Right ventricle myocardium superior (tissue), 1 donor: ENCODE measurements at regions not wholly inside any gene's neighbourhood (a gene's known extent, or its start where the extent isn't known, plus 50 kb on each side); places are given as distances from the start of the nearest gene placed in this dataset.
"Not testable (repeated sequence)": the region's sequence is repeated elsewhere in the genome, so short reads cannot be mapped to it uniquely, and the experiment has no call there.

Experiments
- ATAC-seq: fragments of 200-7000 bp; cut with Tn5 transposase; one replicate; pipeline ENCODE4 v1.9.1; 2020; ENCODE audit warnings: mild to moderate bottlenecking; ENCODE audit not compliant: poor library complexity
- DNase-seq: peaks from one replicate; pipeline ENCODE4 v3.0.0-alpha.2; 2020
- intact Hi-C: fragments of 100-400 bp; cut with DNase I; formaldehyde crosslinking; loops from one replicate; pipeline ENCODE4 v1.11.2; 2022
- donor health status: DM: no; HTN: yes; CAD: no; lungs with severe emphysema.

DNA sequence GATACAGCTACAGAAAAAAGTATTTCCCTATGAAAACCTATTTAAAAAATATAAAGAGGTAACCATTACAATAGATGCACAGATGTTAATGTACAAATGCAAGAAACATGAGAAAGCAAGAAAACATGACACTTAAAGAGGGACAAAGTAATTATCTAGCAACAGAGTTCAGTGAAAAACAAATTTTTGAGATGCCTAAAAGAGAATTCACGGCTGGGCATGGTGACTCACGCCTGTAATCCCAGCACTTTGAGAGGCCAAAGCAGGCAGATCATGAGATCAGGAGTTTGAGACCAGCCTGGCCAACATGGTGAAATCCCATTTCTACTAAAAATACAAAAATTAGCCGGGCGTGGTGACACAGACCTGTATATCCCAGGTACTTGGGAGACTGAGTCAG, 175.0 kb upstream of the ZSWIM2 start:
- ATAC-seq, DNase-seq, intact Hi-C loops: not testable (repeated sequence)

- DNase-seq (no peak), ATAC-seq (no peak)
- intact Hi-C loops, result no loop called here
Measured at GRCh38 chr2:187017438-187017837, 168.5 kb upstream of the ZSWIM2 start.

DNA sequence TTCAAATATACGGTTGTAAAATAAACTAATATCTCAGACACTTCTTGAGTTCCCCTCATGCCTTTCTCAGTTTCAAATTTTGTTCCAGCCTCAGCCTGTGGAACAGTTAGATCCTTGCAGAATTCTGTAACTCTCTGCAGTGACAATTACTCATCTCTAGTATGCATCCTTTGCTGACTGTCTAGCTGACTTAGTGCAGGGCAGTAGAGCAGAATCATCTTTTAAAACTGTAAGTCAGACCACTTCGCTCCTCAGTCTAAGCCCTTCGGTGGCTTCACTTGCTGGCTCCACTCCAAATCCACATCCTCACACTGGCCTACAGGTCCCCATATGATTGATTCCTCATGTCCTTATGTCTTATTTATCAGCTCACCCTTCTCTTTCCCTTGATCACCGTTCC, 164.1 kb upstream of the ZSWIM2 start:
- DNase-seq (no peak), ATAC-seq (no peak)

GRCh38 chr2:187011206-187011832, 162.3 kb upstream of the ZSWIM2 start:
- ATAC-seq (no peak), DNase-seq (no peak)
- intact Hi-C loops, result no loop called here

More for the DNA sequence above, 164.1 kb upstream of the ZSWIM2 start:
- intact Hi-C loops, result no loop called here

DNA sequence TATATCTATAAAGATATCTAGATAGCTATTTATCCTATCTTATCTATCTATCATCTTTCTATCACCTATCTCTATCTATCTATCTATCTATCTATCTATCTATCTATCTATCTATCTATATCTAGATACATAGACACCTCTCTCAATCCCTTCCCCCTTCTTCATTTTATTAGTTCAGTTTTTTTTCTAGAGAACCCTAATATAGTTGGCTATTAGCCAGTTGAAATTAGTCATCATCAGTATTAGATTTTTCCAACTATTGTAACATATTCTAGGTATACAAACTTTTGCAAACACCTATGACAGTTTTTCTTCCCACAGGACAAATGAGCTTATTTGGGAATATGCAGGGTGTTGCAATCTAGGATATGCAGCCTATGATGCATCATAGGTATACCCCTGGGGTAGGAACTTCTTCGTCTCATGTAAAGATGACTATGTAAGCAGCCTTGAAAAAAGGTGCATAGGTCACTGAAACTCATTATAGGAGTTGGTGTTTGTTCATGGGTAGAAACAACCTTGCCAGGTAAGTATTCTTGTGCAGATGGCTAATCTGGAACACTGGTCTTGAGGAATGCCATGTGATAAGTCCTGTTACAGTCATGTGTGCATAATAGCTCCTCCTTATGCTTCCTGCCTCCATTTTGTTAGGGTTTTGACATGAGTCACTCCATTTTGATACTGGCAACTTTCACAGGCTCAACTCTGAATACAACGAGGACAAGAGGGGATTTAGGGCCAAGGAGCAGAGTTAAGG, 160.7 kb upstream of the ZSWIM2 start:
- intact Hi-C loops, result no loop called here
- DNase-seq (no peak), ATAC-seq (no peak)

GRCh38 chr2:187008111-187008510, 159.1 kb upstream of the ZSWIM2 start:
- ATAC-seq (no peak), DNase-seq (no peak)
- intact Hi-C loops, result no loop called here

DNA sequence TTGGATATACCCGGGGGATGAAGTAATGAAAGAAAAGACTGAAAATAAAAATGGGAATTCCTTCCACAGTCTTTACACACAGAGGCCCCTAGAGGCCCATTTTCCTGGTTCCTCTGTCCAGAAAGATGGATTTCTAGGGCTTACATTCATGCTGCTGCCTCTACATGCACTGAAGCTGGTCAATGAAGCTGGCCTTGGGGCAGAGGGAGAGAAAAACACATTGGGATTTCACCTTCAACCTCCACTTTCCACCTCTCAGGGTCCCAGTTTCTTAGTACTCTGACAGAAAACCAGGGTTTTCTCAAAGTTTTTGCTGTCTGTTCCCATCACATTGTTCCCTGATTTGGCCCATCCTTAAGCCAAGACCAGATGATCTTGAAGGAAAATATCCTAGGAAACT, 154.6 kb upstream of the ZSWIM2 start:
- intact Hi-C loops, result no loop called here
- DNase-seq (no peak), ATAC-seq (no peak)

DNA sequence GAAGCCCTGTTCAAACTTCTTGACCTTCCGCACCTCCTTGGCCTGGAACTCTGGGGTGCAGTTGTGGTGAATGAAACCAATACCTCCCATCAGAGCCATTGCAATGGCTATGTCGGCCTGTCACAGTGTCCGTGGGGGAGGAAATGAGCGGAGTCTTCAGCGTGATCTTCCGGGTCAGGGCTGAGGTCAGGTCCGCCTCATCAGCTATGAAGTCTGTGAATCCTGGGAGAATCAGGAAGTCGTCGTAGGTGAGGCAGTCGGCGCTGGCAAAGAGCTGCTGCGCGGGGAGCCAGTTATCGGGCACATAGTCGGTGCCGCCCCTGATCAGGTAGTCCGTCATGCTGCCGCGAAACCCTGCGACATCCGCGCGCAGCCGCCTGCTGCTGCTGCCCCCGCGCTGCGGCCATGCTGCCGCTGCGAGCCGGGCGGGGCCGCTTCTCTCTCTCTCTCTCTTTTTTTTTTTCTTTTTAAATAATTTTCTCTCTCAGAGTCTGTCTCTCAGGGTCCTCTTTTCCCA, 154.1 kb upstream of the ZSWIM2 start:
- ATAC-seq (peak; percentile 34), DNase-seq (peak; percentile 45)
- intact Hi-C loops, result no loop called here

DNA sequence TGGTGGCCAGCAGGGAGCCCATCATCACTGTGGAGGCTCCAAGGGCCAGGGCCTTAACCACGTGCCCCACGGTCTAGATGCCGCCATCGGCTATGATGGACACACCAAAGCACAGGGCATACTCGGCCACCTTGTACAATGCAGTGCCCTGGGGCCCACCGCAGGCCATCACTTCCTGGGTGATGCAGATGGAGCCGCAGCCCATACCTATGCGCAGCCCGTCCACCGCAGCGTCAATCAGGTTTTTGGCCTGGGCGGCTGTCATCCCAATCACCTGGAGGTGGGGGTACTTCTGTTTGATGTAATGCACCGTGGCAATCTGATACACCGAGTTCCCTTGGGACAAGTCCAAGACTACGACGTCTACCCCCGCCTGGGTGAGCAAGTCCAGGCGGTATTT, 153.3 kb upstream of the ZSWIM2 start:
- ATAC-seq (no peak), DNase-seq (no peak)
- intact Hi-C loops, result no loop called here

- ATAC-seq (no peak), DNase-seq (no peak)
- intact Hi-C loops, result no loop called here
Measured at GRCh38 chr2:187001248-187001647, 152.3 kb upstream of the ZSWIM2 start.

DNA sequence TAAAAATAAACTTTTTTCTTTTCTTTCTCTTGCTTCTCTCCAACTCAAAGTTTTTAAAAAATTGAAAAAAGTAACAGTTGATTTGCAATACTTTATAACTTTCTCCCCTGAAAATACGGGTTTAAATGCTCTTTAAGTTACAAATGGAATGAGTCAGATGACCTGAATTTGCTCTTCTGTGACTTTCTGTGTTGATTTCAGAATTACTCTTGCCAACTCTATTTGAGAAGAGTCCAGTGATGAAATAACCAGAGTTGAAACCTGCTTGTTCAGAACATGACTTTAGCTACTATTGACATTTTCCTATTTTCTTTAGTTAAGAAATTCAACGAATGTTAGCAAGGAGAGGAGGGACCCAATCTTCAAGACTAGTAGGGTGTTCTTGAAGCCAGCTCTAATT, 146.1 kb upstream of the ZSWIM2 start:
- DNase-seq, result no peak
- ATAC-seq, result peak; percentile 45
- intact Hi-C loops, result no loop called here

- ATAC-seq (no peak), DNase-seq (no peak)
- intact Hi-C loops, result no loop called here
Measured at GRCh38 chr2:186992597-186992996, 143.6 kb upstream of the ZSWIM2 start.

GRCh38 chr2:186991766-186992417, 142.9 kb upstream of the ZSWIM2 start:
- intact Hi-C loops, result no loop called here
- DNase-seq, result no peak
- peak; percentile 62 for ATAC-seq

DNA sequence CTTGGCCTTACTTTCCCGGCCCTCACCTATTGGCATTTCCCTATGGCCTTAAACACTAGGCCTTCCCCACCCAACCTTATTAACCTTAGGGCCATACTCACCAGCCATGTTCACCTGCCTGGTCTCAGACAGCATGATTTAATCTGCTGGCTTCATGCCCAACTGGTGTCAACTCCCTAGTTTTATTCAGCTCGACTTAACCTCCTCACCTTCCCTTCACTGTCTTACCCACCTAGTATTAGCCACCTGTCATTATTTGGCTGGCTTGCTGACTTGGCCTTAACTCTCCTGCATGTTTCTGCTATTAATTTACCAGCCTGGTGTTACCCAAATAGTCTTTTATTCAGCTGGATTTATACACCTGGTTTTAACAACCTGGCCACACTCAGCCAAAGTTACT, 136.0 kb upstream of the ZSWIM2 start:
- DNase-seq, result no peak
- intact Hi-C loops, result no loop called here
- no peak for ATAC-seq

GRCh38 chr2:186984481-186984880, 135.5 kb upstream of the ZSWIM2 start:
- intact Hi-C loops, result no loop called here
- DNase-seq, result no peak
- ATAC-seq, result no peak

- no peak for ATAC-seq
- DNase-seq, result no peak
- intact Hi-C loops, result no loop called here
Measured at GRCh38 chr2:186980787-186981550, 132.0 kb upstream of the ZSWIM2 start.

DNA sequence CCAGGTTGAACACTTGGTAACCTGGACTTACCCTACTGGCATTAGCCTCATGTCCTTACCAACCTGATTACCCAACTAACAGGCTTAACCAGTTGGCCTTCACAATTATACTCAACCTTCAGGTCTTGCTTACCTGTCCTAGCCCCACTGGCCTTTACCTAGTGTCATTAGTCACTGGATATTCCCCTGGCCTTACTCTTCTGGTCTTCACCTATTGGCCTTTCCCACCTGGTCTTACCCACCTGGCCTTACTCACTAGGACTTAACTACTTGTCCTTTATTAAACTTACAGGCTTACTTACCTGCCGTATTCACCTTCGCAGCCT, 131.1 kb upstream of the ZSWIM2 start:
- ATAC-seq (no peak), DNase-seq (no peak)
- intact Hi-C loops, result no loop called here

- intact Hi-C loops, result no loop called here
- ATAC-seq, result no peak
- no peak for DNase-seq
Measured at GRCh38 chr2:186979439-186980116, 130.6 kb upstream of the ZSWIM2 start.
